HL-60 (cell line): ENCODE measurements at regions not wholly inside any gene's neighbourhood (a gene's known extent, or its start where the extent isn't known, plus 50 kb on each side); places are given as distances from the start of the nearest gene placed in this dataset.
"Not testable (repeated sequence)": the region's sequence is repeated elsewhere in the genome, so short reads cannot be mapped to it uniquely, and the experiment has no call there.

Experiments used
- DNase-seq, 2 experiments: peaks; one replicate each; pipeline ENCODE4 v3.0.0-alpha.2; 2010 to 2020; ENCODE audit warnings: low read depth in 1 of 2, low spot score in 1 of 2
- H3K27ac ChIP-seq: fragments of 250-450 bp; sonication (Bioruptor Pico); replicated peaks from 2 replicates; pipeline ENCODE4 v1.5.1; 2020; ENCODE audit warnings: mild to moderate bottlenecking, moderate library complexity
- H3K27me3 ChIP-seq: fragments of 250-450 bp; sonication (Bioruptor Pico); 2 replicates; pipeline ENCODE4 v1.5.1; 2021; ENCODE audit warnings: mild to moderate bottlenecking, moderate library complexity; ENCODE audit not compliant: insufficient read depth, poor library complexity, severe bottlenecking
- H3K4me3 ChIP-seq: replicated peaks from 2 replicates; pipeline ENCODE4 v1.5.1; 2011; ENCODE audit warnings: mild to moderate bottlenecking, control low read depth, low read length; ENCODE audit not compliant: insufficient read depth
- CTCF ChIP-seq: IDR thresholded peaks from one replicate; pipeline ENCODE4 v1.5.1; 2011; ENCODE audit warnings: low read length, control low read depth, inconsistent platforms; ENCODE audit not compliant: insufficient read depth
- GABPA ChIP-seq: IDR thresholded peaks from 2 replicates; pipeline ENCODE4 v1.6.1; 2012; ENCODE audit warnings: low read depth
- POLR2AphosphoS5 ChIP-seq: IDR thresholded peaks from 2 replicates; pipeline ENCODE4 v1.6.1; 2012; ENCODE audit warnings: low read depth
- REST ChIP-seq: IDR thresholded peaks from 2 replicates; pipeline ENCODE4 v1.6.1; 2012; ENCODE audit warnings: low read depth; ENCODE audit not compliant: insufficient replicate concordance
- SPI1 ChIP-seq: IDR thresholded peaks from 2 replicates; pipeline ENCODE4 v1.6.1; 2012; ENCODE audit warnings: low read depth, mild to moderate bottlenecking, borderline replicate concordance

GRCh38 chr12:115868624-115869023 is 408.9 kb downstream of the MED13L start:
- no peak for DNase-seq
- TF ChIP-seq POLR2AphosphoS5 (no peak), GABPA (no peak), REST (no peak), CTCF (no peak), SPI1 (no peak)

GRCh38 chr12:115867854-115868253 is 409.6 kb downstream of the MED13L start:
- no peak for TF ChIP-seq CTCF
- no peak for DNase-seq
- Histone ChIP-seq H3K27ac (no peak overlapping the region), H3K27me3 (no peaks in the 10 kb centered on the region), H3K4me3 (no peak overlapping the region)

More at GRCh38 chr12:115868624-115869023, 408.9 kb downstream of the MED13L start:
- Histone ChIP-seq H3K27me3 (no peaks in the 10 kb centered on the region), H3K4me3 (no peak overlapping the region), H3K27ac (no peak overlapping the region)

GRCh38 chr12:115866909-115867525 is 410.5 kb downstream of the MED13L start:
- DNase-seq = no peak
- no peak for TF ChIP-seq REST
- TF ChIP-seq POLR2AphosphoS5 = no peak

GRCh38 chr12:115866281-115866680 is 411.2 kb downstream of the MED13L start:
- H3K4me3 ChIP-seq, H3K27me3 ChIP-seq, H3K27ac ChIP-seq, DNase-seq: not testable (repeated sequence)

More at GRCh38 chr12:115866909-115867525, 410.5 kb downstream of the MED13L start:
- H3K4me3 ChIP-seq = no peak overlapping the region
- no peaks in the 10 kb centered on the region for H3K27me3 ChIP-seq
- H3K27ac ChIP-seq = no peak overlapping the region

GRCh38 chr12:115864396-115864795 is 413.1 kb downstream of the MED13L start:
- no peak for DNase-seq
- TF ChIP-seq REST (no peak), SPI1 (no peak), GABPA (no peak), CTCF (no peak), POLR2AphosphoS5 (no peak)

More at GRCh38 chr12:115864396-115864795, 413.1 kb downstream of the MED13L start:
- Histone ChIP-seq H3K4me3 (no peak overlapping the region), H3K27me3 (peaks cover 5% of the 10 kb centered on the region), H3K27ac (no peak overlapping the region)
